A549 (cell line): ENCODE measurements at regions not wholly inside any gene's neighbourhood (a gene's known extent, or its start where the extent isn't known, plus 50 kb on each side); places are given as distances from the start of the nearest gene placed in this dataset.

Experiments
- BHLHE40 ChIP-seq: IDR thresholded peaks from 2 replicates; pipeline ENCODE4 v1.6.1; 2012; ENCODE audit warnings: low read depth, low read length, inconsistent platforms
- CBX2 ChIP-seq: fragments of 200-600 bp; sonication (generic); IDR thresholded peaks from 2 replicates; pipeline ENCODE4 v1.6.1; 2016; ENCODE audit warnings: low read depth, mild to moderate bottlenecking, borderline replicate concordance
- CHD2 ChIP-seq: fragments of 150-350 bp; IDR thresholded peaks from 2 replicates; pipeline ENCODE4 v1.6.1; 2014; ENCODE audit warnings: low read length; ENCODE audit not compliant: partially characterized antibody
- CTCF ChIP-seq: fragments of >200 bp; sonication (Bioruptor Twin); formaldehyde crosslinking; IDR thresholded peaks from 3 replicates; pipeline ENCODE4 v1.5.1; 2016
- EP300 ChIP-seq, 2 experiments: fragments of >200 bp; sonication (Bioruptor Twin); formaldehyde crosslinking; IDR thresholded peaks; 2 replicates in 1 of 2; 3 replicates in 1 of 2; pipeline ENCODE4 v1.6.1; 2016 to 2017
- GATA3 ChIP-seq: IDR thresholded peaks from 2 replicates; pipeline ENCODE4 v1.6.1; 2012; ENCODE audit warnings: borderline replicate concordance
- NPAS2 ChIP-seq: fragments of 250-450 bp; sonication (Bioruptor Pico); IDR thresholded peaks from 2 replicates; pipeline ENCODE4 v1.8.0; 2022; ENCODE audit warnings: mild to moderate bottlenecking, moderate library complexity, borderline replicate concordance
- NR3C1 ChIP-seq: fragments of >200 bp; sonication (Bioruptor Twin); formaldehyde crosslinking; IDR thresholded peaks from 3 replicates; pipeline ENCODE4 v1.6.1; 2017
- POLR2A ChIP-seq: IDR thresholded peaks from 2 replicates; pipeline ENCODE4 v1.6.1; 2012; ENCODE audit warnings: mild to moderate bottlenecking, low read length
- RAD21 ChIP-seq, 2 experiments: fragments of >200 bp in 1 of 2; sonication (Bioruptor Twin) in 1 of 2; formaldehyde crosslinking in 1 of 2; IDR thresholded peaks in 1 of 2; conservative IDR thresholded peaks in 1 of 2; 2 replicates in 1 of 2; 3 replicates in 1 of 2; pipeline ENCODE4 v1.6.1; 2012 to 2018; ENCODE audit warnings: inconsistent platforms in 1 of 2
- RCOR1 ChIP-seq: fragments of 150-350 bp; IDR thresholded peaks from 2 replicates; pipeline ENCODE4 v1.6.1; 2014; ENCODE audit warnings: antibody characterized with exemption, low read length, low read depth
- USF2 ChIP-seq: fragments of 450-650 bp; IDR thresholded peaks from 2 replicates; pipeline ENCODE4 v1.6.1; 2014; ENCODE audit warnings: antibody characterized with exemption

GRCh38 chr5:91848453-91848852 is 465.3 kb upstream of the ARRDC3 start:
- TF ChIP-seq POLR2A, result no peak
- no peak for TF ChIP-seq USF2
- no peak for TF ChIP-seq CTCF
- no peak for TF ChIP-seq CBX2
- no peak for TF ChIP-seq RAD21 (conservative IDR thresholded peaks at IDR 0.05 in 1 of 2, IDR thresholded peaks at IDR 0.05 in 1 of 2)
- no peak for TF ChIP-seq RCOR1
- no peak for TF ChIP-seq GATA3
- no peak for TF ChIP-seq EP300 (IDR thresholded peaks at IDR 0.05)
- no peak for TF ChIP-seq CHD2
- TF ChIP-seq NR3C1, result no peak
- no peak for TF ChIP-seq NPAS2 (CRISPR knock-in tag)
- TF ChIP-seq BHLHE40, result no peak
